GM18861 (cell line): ENCODE measurements at regions not wholly inside any gene's neighbourhood (a gene's known extent, or its start where the extent isn't known, plus 50 kb on each side); places are given as distances from the start of the nearest gene placed in this dataset.

Experiments used
- ATAC-seq: cut with Tn5 transposase; IDR thresholded peaks from one replicate; pipeline ENCODE4 v1.9.1; 2021; ENCODE audit not compliant: unreplicated experiment

DNA sequence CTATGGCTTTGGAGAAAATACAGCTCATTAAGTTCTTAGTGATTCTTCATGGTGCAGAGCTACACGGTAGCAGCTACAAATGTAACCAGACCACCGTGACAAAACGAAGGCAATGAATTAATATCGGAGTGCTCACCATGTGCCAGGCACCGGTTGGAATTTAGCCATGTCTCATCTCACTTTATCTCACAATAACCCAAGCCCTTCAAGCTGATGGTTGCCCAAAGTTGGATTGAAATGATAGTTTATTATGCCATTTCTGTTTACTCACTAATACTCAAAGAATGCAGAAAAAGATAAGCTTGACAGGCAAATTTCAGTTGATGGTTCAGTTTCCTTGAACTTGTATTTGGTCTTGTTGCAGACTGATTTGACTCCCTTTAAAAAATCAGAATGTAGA is 312.6 kb downstream of the SKIDA1 start:
- no peak for ATAC-seq

GRCh38 chr10:21212348-21212747 is 313.1 kb downstream of the SKIDA1 start:
- ATAC-seq, result no peak

- ATAC-seq, result no peak
These were observed 312.4 kb upstream of the NEBL start for GRCh38 chr10:21209495-21209894.

DNA sequence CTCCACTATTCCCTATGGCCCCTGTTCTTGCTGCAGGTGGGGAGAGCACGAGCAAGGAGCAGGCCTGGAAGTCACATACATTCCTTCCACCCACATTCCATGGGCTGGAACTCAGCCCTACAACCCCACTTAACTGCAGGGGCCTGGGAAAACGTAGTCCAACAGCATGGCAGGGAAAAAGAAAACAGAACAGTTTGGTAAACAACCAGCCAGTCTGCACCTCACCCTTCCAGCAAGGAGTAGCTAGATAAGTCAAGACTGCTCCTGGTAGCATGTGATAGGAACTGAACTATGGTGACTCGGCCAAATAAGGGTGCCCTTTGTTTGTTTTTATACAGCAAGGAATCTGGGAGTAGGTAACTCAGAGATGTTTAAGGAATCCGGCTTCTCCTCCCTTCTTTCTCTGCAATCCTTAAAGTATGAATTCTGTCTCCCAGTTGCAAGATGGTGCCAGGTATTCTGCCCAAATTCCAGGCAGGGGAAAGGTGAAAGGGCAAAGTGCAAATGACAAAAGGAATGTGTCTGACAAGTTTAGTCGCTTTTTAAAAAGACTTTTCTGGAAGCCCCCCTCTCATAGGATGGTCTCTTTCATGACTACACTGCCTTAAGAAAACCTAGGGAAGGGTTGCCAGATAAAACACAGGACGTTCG is 311.7 kb upstream of the NEBL start:
- ATAC-seq, result no peak

DNA sequence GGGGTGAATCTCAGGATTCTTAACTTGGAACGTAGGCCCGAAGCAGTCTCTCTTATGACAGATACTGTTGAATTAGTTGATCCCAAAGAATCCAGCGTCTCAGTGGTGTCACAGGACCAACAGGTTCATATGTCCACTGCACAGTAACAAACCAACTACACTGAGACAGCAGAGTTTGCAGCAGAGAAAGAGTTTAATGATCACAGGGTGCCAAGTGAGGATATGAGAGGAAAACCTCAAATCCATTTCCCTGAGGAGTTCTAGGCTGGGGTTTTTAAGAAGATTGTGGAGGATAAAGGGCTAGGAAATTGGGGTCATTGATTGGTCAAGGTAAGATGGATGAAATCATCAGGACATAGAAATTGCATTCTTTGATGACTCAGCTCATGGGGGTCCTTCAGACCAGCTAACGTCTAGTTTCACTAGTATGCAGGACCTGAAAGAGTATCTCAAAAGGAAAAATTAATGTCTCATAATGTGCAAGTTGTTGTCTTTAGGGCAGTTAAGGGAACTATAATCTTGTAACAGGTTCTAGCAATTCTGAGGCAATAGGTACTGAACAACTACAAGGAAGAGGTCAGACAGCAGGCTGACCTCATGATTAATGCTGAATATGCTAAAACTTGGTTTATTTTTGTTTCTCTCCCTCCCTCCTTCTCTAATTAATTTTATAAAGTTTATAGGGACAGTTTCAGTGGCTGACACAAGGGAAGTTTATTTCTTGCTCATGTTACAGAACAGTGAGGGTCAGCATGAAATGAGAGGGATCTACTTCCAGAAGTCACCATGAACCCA is 310.9 kb upstream of the NEBL start:
- no peak for ATAC-seq

DNA sequence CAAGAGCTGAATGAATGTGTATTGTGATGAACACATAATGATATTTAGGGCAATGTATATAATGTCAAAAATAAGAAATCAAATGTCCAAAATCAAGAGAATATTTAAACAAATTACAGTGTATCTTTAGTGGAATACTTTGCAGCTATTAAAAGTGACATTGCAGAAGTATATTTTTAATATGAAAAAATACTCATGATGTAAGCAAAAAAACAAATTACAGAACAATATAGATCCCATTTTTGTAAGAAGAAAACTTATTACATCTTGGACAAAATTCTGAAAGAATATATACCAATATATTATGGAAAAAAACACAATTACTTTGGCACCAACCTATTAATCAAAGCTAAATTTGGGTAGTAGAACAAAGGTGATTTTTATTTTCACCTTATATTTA is 308.2 kb upstream of the NEBL start:
- no peak for ATAC-seq

- ATAC-seq, result no peak
These were observed 306.5 kb upstream of the NEBL start for GRCh38 chr10:21203473-21204107.

- no peak for ATAC-seq
These were observed 305.8 kb upstream of the NEBL start for GRCh38 chr10:21202776-21203462.

- no peak for ATAC-seq
These were observed 302.4 kb upstream of the NEBL start for GRCh38 chr10:21199501-21199900.

GRCh38 chr10:21197838-21198237 is 300.7 kb upstream of the NEBL start:
- ATAC-seq, result no peak

GRCh38 chr10:21196822-21197395 is 299.8 kb upstream of the NEBL start:
- ATAC-seq, result no peak

GRCh38 chr10:21195252-21195651 is 298.1 kb upstream of the NEBL start:
- no peak for ATAC-seq

DNA sequence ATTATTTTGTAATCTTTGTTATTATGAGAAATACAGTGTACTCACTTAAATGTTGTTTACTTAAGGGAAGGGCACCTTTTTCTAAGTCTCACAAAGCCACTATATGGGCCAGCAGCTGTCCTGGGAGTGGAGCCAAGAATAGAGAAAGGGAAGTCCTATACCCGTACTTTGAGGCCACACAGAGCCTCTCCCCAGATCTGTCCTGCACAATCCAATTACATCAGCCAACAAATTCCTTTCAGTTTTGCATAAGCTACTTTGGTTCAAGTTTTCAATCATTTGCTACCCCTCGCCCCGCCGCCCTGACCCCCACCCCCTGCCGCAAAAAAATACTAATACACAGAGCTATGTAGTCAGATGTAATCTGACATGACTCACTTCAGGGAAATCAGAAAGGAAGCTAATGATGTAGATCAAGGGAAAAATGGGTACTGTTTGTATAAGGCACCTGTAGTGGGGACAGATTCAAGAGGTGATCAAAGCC is 297.4 kb upstream of the NEBL start:
- ATAC-seq, result no peak

DNA sequence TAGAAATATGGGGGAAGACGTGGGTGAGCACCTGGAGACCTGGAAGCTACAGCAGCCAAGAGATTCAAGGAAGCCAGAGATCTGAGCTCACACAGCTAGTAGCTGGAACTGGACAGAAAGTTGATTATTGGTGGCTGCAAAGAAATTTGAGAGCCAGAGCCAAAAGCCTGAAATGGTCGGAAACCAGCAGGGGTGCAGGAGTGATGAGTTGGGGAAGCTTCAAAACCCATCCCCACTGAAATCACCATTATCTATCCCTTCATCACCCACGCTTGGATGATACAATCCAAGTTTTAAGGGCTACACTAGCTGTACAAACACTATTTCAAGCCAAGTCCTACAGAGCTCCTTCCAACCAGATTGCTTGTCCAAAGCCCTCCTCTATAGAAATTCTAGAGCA is 296.1 kb upstream of the NEBL start:
- no peak for ATAC-seq

DNA sequence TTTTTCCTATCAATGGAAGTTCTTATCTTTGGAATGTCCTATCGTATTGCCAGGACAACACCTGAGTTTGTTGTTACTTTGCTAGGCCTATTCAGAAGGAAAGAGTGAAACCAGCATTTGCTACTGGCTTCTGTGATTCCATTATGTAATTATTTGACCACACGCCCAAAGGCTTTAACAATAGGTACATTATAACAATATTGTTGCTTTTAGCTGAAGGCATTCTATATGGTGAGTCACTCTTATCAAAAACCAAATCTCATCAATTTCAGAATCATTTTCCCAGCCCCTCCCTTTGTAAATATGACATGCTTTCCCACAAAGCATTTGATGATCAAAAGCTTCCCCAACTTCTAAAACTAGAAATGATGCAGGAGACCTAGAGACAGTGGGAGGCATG is 294.4 kb upstream of the NEBL start:
- no peak for ATAC-seq

- ATAC-seq, result no peak
These were observed 287.9 kb upstream of the NEBL start for GRCh38 chr10:21184984-21185383.

DNA sequence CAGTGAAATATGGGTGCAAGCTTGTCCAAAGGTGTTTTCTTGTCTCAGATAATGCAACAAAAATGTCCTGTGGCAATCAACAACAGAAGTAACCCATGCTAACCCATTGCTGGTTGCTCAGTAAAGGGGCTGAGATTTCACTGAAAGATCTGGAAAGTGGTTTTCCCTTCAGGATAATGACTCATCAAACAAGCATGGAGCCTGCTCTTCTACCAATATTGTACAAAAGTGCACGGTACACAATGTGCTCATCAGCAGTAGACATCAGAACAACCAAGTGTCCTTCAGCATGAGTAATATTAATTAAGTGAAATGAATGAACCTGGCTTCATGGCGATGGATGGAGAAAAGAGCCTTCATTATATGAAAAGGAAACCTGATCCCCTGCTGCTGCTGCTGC is 287.1 kb upstream of the NEBL start:
- ATAC-seq, result no peak

DNA sequence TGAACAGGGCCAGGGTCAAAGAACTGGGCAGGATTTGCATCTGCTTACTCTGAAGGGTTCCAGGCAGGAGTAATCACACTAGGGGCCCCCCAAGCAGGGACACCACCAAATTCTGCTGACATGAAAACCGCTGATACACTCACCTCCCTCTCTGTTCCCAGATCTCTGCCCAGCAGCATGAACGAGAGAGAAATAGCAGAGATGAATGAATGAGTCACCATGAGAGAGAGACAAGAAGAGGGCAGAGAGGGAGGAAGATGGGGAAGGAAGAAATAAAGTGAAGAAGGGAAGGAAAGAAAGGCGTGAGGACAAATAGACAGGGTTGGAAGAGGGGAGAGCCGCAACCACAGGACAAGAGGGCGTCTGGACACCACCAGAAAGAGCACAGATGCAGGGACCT is 285.9 kb upstream of the NEBL start:
- no peak for ATAC-seq

DNA sequence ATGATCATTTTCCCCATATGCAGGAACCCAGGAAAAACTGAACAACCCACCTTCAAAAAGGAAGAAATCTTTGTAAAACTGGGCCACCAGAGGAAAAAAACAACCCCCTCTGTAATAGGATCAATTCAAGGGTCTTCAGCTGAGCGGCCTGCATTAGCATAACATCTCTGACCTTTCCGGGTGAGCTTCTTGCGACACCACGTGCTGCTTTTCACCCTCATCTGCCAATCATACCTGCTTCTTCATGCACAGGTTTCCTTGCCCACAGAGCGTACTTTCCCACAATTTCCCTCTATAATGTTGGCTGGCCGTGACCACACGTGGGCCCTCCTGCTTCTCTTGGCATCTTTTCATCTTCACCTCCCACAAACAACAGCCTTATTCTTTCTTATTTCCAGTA is 284.3 kb upstream of the NEBL start:
- ATAC-seq, result no peak

GRCh38 chr10:21180604-21181003 is 283.5 kb upstream of the NEBL start:
- ATAC-seq, result no peak

GRCh38 chr10:21176934-21177480 is 279.9 kb upstream of the NEBL start:
- no peak for ATAC-seq
